DMS79 treated with DMSO at 0.1 percent for 48 hours (cell line): ENCODE measurements at regions not wholly inside any gene's neighbourhood (a gene's known extent, or its start where the extent isn't known, plus 50 kb on each side); places are given as distances from the start of the nearest gene placed in this dataset.

Experiments used
- DNase-seq: peaks from one replicate; lab custom pipeline; 2025; lab: John Stamatoyannopoulos, UW

- DNase-seq, result no peak
Observed at GRCh38 chr22:22999523-22999922, 70.8 kb upstream of the GNAZ start.

- DNase-seq, result no peak
Observed at GRCh38 chr22:23000657-23001347, 69.5 kb upstream of the GNAZ start.

GRCh38 chr22:23001463-23001862, 68.9 kb upstream of the GNAZ start:
- no peak for DNase-seq

- no peak for DNase-seq
Observed at GRCh38 chr22:23002612-23003180, 67.6 kb upstream of the GNAZ start.

- no peak for DNase-seq
Observed at GRCh38 chr22:23007823-23008222, 62.5 kb upstream of the GNAZ start.

- DNase-seq, result no peak
Observed at GRCh38 chr22:23008896-23009295, 61.4 kb upstream of the GNAZ start.
